Cardiac muscle cell (in vitro differentiated cells and primary cell): ENCODE measurements at regions not wholly inside any gene's neighbourhood (a gene's known extent, or its start where the extent isn't known, plus 50 kb on each side); places are given as distances from the start of the nearest gene placed in this dataset.

Experiments
- DNase-seq, 2 donors: peaks; one replicate each; pipeline versions ENCODE4 v3.0.0 to v3.0.0-alpha.2; 2010 to 2017; ENCODE audit warnings: low read depth in 1 of 2, low spot score in 1 of 2
- H3K27ac ChIP-seq: fragments of 200-600 bp; sonication (generic); 2 replicates; pipeline ENCODE4 v1.5.1; 2016
- H3K27me3 ChIP-seq: fragments of 200-600 bp; sonication (generic); 2 replicates; pipeline ENCODE4 v1.6.0; 2016; ENCODE audit warnings: control low read depth
- H3K36me3 ChIP-seq: fragments of 200-600 bp; sonication (generic); 2 replicates; pipeline ENCODE4 v1.5.1; 2016; ENCODE audit warnings: control low read depth
- H3K4me1 ChIP-seq: fragments of 200-600 bp; sonication (generic); 2 replicates; pipeline ENCODE4 v1.8.1; 2017; ENCODE audit warnings: low read depth, mild to moderate bottlenecking, mixed run types
- H3K4me3 ChIP-seq: fragments of 200-600 bp; sonication (generic); 2 replicates; pipeline ENCODE4 v1.5.1; 2016; ENCODE audit warnings: mild to moderate bottlenecking
- H3K9me3 ChIP-seq: fragments of 200-600 bp; sonication (generic); 2 replicates; pipeline ENCODE4 v1.5.1; 2017; ENCODE audit warnings: low read depth, mild to moderate bottlenecking, control low read depth
- TF ChIP-seq, protein P1 (sequence below): IDR thresholded peaks from 2 replicates; pipeline ENCODE4 v1.5.1; 2012; ENCODE audit warnings: low read depth, mild to moderate bottlenecking, low read length

GRCh38 chr1:242788771-242789170 lies 264.3 kb upstream of the PLD5 start:
- Histone ChIP-seq H3K36me3 (no peaks in the 10 kb centered on the region), H3K4me1 (no peaks in the 10 kb centered on the region), H3K27ac (no peak overlapping the region), H3K4me3 (no peak overlapping the region), H3K27me3 (no peaks in the 10 kb centered on the region), H3K9me3 (no peaks in the 10 kb centered on the region)
- no peak for DNase-seq
- TF ChIP-seq, protein P1, sequence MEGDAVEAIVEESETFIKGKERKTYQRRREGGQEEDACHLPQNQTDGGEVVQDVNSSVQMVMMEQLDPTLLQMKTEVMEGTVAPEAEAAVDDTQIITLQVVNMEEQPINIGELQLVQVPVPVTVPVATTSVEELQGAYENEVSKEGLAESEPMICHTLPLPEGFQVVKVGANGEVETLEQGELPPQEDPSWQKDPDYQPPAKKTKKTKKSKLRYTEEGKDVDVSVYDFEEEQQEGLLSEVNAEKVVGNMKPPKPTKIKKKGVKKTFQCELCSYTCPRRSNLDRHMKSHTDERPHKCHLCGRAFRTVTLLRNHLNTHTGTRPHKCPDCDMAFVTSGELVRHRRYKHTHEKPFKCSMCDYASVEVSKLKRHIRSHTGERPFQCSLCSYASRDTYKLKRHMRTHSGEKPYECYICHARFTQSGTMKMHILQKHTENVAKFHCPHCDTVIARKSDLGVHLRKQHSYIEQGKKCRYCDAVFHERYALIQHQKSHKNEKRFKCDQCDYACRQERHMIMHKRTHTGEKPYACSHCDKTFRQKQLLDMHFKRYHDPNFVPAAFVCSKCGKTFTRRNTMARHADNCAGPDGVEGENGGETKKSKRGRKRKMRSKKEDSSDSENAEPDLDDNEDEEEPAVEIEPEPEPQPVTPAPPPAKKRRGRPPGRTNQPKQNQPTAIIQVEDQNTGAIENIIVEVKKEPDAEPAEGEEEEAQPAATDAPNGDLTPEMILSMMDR, result no peak

DNA sequence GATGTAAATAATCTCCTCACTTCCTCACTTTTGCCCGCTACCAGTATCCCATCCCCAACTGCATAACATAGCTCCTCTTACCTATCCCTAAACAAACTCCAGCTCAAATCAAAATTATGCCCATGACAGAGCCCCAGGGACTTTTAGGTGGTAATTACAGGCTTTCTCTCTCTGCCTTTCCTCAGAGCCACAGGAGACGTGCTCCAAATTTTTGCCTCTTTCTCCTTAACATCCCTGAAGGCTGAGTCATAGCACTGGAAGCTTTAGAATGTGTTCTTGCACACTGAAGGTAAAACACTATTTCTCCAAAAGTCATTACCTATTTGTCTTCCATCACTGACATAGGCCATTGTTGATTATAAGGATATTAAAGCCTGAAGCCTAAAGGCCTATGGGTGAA lies 263.5 kb upstream of the PLD5 start:
- H3K27ac ChIP-seq, result no peak overlapping the region
- DNase-seq, result no peak
- H3K4me3 ChIP-seq, result no peak overlapping the region
- H3K9me3 ChIP-seq, result no peaks in the 10 kb centered on the region
- H3K4me1 ChIP-seq, result no peaks in the 10 kb centered on the region
- no peaks in the 10 kb centered on the region for H3K27me3 ChIP-seq
- TF ChIP-seq, protein P1, result no peak
- no peaks in the 10 kb centered on the region for H3K36me3 ChIP-seq

DNA sequence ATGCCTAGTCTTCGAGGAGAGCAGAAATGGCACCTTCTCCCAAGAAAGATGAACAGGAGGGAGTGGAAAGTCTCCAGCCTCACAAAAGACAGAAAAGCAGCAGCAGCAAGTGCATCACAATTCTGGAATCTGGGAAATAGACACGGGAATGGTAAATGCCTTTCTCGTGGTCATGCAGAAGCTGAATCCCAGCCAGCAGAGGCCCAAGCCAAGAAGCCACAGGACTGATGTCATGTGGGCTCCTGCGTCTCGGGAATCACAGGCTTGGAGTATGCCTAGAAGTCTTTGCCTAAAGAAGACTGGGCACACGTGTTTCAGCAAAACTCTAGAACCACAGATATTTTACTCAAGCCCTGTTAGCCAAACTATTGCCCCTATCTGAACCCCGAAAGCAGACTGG lies 260.3 kb upstream of the PLD5 start:
- no peaks in the 10 kb centered on the region for H3K4me1 ChIP-seq
- TF ChIP-seq, protein P1, result no peak
- no peaks in the 10 kb centered on the region for H3K27me3 ChIP-seq
- H3K4me3 ChIP-seq, result no peak overlapping the region
- H3K9me3 ChIP-seq, result no peaks in the 10 kb centered on the region
- no peaks in the 10 kb centered on the region for H3K36me3 ChIP-seq
- DNase-seq, result no peak
- no peak overlapping the region for H3K27ac ChIP-seq

GRCh38 chr1:242784084-242784483 lies 259.6 kb upstream of the PLD5 start:
- no peaks in the 10 kb centered on the region for H3K36me3 ChIP-seq
- H3K4me3 ChIP-seq, result no peak overlapping the region
- TF ChIP-seq, protein P1, result no peak
- no peak for DNase-seq
- no peaks in the 10 kb centered on the region for H3K27me3 ChIP-seq
- no peaks in the 10 kb centered on the region for H3K9me3 ChIP-seq
- H3K4me1 ChIP-seq, result no peaks in the 10 kb centered on the region
- H3K27ac ChIP-seq, result no peak overlapping the region

DNA sequence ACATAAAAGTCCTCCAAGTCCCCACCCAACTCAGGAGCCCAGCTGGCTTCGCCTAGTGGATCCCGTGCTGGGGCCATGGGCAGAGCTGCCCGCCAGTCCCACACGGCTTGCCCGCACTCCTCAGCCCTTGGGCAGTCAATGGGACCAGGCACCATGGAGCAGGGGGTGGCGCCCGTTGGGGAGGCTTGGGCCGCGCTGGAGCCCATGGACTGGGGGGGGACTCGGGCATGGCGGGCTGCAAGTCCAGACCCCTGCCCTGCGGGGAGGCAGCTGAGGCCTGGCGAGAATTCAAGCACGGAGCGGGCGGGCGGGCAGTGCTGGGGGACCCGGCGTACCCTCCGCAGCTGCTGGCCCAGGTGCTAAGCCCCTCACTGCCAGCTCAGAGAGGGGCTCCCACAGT lies 249.8 kb upstream of the PLD5 start:
- no peak overlapping the region for H3K27ac ChIP-seq

More for the DNA sequence above, 249.8 kb upstream of the PLD5 start:
- DNase-seq, result no peak
- no peaks in the 10 kb centered on the region for H3K27me3 ChIP-seq
- TF ChIP-seq, protein P1, result no peak
- H3K4me1 ChIP-seq, result no peaks in the 10 kb centered on the region
- H3K9me3 ChIP-seq, result no peaks in the 10 kb centered on the region
- no peak overlapping the region for H3K4me3 ChIP-seq
- no peaks in the 10 kb centered on the region for H3K36me3 ChIP-seq
